Keratinocyte (primary cell): ENCODE measurements at regions not wholly inside any gene's neighbourhood (a gene's known extent, or its start where the extent isn't known, plus 50 kb on each side); places are given as distances from the start of the nearest gene placed in this dataset.

Source experiments
- DNase-seq: peaks from one replicate; pipeline ENCODE4 v3.0.0-alpha.2; 2011; ENCODE audit warnings: low read depth, missing footprints, low spot score
- FAIRE-seq: peaks from 2 replicates; lab custom pipeline; 2011; peaks lifted over from hg19 to GRCh38; lab: Jason Lieb, UNC
- H2AFZ ChIP-seq: 2 replicates; pipeline ENCODE4 v1.6.0; 2012; ENCODE audit warnings: low read length, control low read depth, inconsistent platforms; ENCODE audit not compliant: control insufficient read depth
- H3K27ac ChIP-seq: 2 replicates; pipeline ENCODE4 v1.5.1; 2011; ENCODE audit warnings: low read length; ENCODE audit not compliant: control insufficient read depth, insufficient read depth
- H3K27me3 ChIP-seq: 3 replicates; pipeline ENCODE4 v1.6.0; 2011; ENCODE audit warnings: low read length; ENCODE audit not compliant: control insufficient read depth, insufficient read depth; ENCODE audit errors: extremely low read depth
- H3K36me3 ChIP-seq, 2 experiments: 2 replicates in 1 of 2; 3 replicates in 1 of 2; pipeline ENCODE4 v1.5.1; 2011; ENCODE audit warnings: low read length in 2 of 2, mild to moderate bottlenecking in 1 of 2; ENCODE audit not compliant: control insufficient read depth in 2 of 2, insufficient read depth in 2 of 2; ENCODE audit errors: extremely low read depth in 1 of 2
- H3K4me1 ChIP-seq: 3 replicates; pipeline ENCODE4 v1.5.1; 2011; ENCODE audit warnings: low read length; ENCODE audit not compliant: control insufficient read depth, insufficient read depth; ENCODE audit errors: extremely low read depth
- H3K4me2 ChIP-seq: 3 replicates; pipeline ENCODE4 v1.6.0; 2011; ENCODE audit warnings: low read depth, low read length; ENCODE audit not compliant: control insufficient read depth, insufficient read depth; ENCODE audit errors: extremely low read depth
- H3K4me3 ChIP-seq, 3 experiments: fragments of 200-600 bp in 1 of 3; sonication (generic) in 1 of 3; 2 replicates in 2 of 3; 3 replicates in 1 of 3; pipeline ENCODE4 v1.5.1; 2011 to 2016; ENCODE audit warnings: low read length in 3 of 3, mild to moderate bottlenecking in 3 of 3, control low read depth in 2 of 3, inconsistent platforms in 1 of 3, low read depth in 1 of 3, mixed read lengths in 1 of 3, mixed run types in 1 of 3, moderate library complexity in 1 of 3; ENCODE audit not compliant: control insufficient read depth in 2 of 3, insufficient read depth in 2 of 3; ENCODE audit errors: extremely low read depth in 1 of 3
- H3K79me2 ChIP-seq: 2 replicates; pipeline ENCODE4 v1.6.0; 2012; ENCODE audit warnings: low read length; ENCODE audit not compliant: control insufficient read depth, insufficient read depth
- H3K9ac ChIP-seq: 3 replicates; pipeline ENCODE4 v1.6.0; 2011; ENCODE audit warnings: low read length; ENCODE audit not compliant: control insufficient read depth, insufficient read depth; ENCODE audit errors: extremely low read depth
- H3K9me1 ChIP-seq: 3 replicates; pipeline ENCODE4 v1.6.0; 2011; ENCODE audit warnings: low read length; ENCODE audit not compliant: control insufficient read depth, insufficient read depth; ENCODE audit errors: extremely low read depth
- H3K9me3 ChIP-seq: 2 replicates; pipeline ENCODE4 v1.5.1; 2012; ENCODE audit warnings: low read depth, low read length; ENCODE audit not compliant: control insufficient read depth
- H4K20me1 ChIP-seq: 3 replicates; pipeline ENCODE4 v1.6.0; 2011; ENCODE audit warnings: low read length; ENCODE audit not compliant: control insufficient read depth, insufficient read depth; ENCODE audit errors: extremely low read depth
- EZH2 ChIP-seq: IDR thresholded peaks from one replicate; pipeline ENCODE4 v1.6.1; 2012; ENCODE audit warnings: inconsistent platforms, mild to moderate bottlenecking, low read length, moderate library complexity
- dilution Hi-C: fragments of 300-500 bp; cut with MboI; formaldehyde crosslinking; loops from one replicate; pipeline ENCODE4 v1.7.0; 2020; ENCODE audit warnings: low sequenced_read_pairs; ENCODE audit not compliant: extremely low pct_ligation_motif_present
- TF ChIP-seq, protein P1 (sequence below), 3 experiments: IDR thresholded peaks in 1 of 3; conservative IDR thresholded peaks in 1 of 3; optimal IDR thresholded peaks in 1 of 3; 2 replicates in 2 of 3; 3 replicates in 1 of 3; pipeline versions ENCODE3 to v1.5.1; 2011; ENCODE audit warnings: low read length in 3 of 3, mild to moderate bottlenecking in 3 of 3, moderate library complexity in 2 of 3, control low read depth in 1 of 3, inconsistent platforms in 1 of 3; ENCODE audit not compliant: insufficient read depth in 2 of 3; ENCODE audit errors: extremely low read depth in 1 of 3

DNA sequence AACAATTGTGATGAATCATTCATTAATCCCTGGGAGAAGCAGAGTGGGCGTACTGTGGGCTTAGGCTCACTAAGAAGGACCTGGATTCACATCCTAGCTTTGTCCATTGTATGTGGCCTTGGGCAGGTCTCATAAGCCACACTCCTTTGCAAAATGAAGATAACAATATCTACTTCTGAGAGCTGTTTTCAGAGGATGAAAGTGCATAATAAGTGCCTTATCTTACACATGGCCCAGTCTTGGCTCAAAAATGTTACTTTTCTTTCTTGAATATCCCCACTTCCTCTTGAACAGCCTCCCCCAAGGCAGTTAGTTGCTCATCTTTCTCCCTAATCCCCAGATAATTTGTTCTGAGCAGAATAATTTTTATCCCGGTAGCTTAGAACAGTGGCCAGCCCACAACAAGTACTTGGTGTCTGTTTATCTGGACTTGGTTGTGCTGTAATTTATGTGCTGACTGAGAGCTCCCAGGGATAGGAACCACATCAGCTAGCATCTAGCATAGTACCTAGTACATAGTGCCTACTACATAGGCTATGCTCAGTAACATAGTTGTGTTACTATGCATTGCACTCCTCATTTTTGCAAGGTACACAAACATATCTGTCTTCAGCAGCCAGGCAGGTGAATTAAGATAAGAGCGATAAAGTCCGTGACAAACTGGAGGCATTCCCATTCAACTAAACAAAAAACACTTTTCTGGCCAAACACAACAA is 61.7 kb upstream of the NUDT4 start:
- H3K27ac ChIP-seq = no peak overlapping the region
- no peak for FAIRE-seq

DNA sequence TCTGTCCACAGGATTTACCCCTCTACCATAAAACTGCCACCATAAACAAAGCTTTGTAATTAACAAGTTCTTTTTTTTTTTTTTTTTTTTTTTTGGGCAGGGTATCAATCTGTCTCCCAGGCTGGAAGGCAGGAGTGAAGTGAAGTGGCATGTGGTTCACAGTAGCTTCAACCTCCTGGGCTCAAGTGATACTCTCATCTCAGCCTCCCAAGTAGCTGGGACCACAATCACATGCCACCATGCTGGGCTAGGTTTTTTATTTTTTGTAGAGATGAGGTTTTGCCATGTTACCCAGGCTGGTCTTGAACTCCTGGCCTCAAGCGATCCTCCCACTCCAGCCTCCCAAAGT is 61.1 kb upstream of the NUDT4 start:
- H3K4me1 ChIP-seq = no peaks in the 10 kb centered on the region
- H3K36me3 ChIP-seq = no peaks in the 10 kb centered on the region
- dilution Hi-C loops = no loop called here
- no peaks in the 10 kb centered on the region for H3K27me3 ChIP-seq
- no peak for TF ChIP-seq EZH2
- TF ChIP-seq, protein P1, sequence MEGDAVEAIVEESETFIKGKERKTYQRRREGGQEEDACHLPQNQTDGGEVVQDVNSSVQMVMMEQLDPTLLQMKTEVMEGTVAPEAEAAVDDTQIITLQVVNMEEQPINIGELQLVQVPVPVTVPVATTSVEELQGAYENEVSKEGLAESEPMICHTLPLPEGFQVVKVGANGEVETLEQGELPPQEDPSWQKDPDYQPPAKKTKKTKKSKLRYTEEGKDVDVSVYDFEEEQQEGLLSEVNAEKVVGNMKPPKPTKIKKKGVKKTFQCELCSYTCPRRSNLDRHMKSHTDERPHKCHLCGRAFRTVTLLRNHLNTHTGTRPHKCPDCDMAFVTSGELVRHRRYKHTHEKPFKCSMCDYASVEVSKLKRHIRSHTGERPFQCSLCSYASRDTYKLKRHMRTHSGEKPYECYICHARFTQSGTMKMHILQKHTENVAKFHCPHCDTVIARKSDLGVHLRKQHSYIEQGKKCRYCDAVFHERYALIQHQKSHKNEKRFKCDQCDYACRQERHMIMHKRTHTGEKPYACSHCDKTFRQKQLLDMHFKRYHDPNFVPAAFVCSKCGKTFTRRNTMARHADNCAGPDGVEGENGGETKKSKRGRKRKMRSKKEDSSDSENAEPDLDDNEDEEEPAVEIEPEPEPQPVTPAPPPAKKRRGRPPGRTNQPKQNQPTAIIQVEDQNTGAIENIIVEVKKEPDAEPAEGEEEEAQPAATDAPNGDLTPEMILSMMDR (optimal IDR thresholded peaks at IDR 0.05 in 1 of 3, IDR thresholded peaks at IDR 0.05 in 1 of 3, conservative IDR thresholded peaks at IDR 0.05 in 1 of 3; ENCODE audit: extremely low read depth in 1 of 3, insufficient read depth in 2 of 3, low read length in 3 of 3) = no peak
- no peaks in the 10 kb centered on the region for H3K79me2 ChIP-seq
- no peak overlapping the region for H3K27ac ChIP-seq
- no peak overlapping the region for H3K9ac ChIP-seq
- no peak overlapping the region for H3K4me2 ChIP-seq
- DNase-seq (no peak), FAIRE-seq (no peak)
- no peaks in the 10 kb centered on the region for H3K9me3 ChIP-seq
- no peaks in the 10 kb centered on the region for H4K20me1 ChIP-seq
- no peaks in the 10 kb centered on the region for H3K9me1 ChIP-seq
- H3K4me3 ChIP-seq = no peak overlapping the region
- H2AFZ ChIP-seq = no peak overlapping the region

More for the DNA sequence above, 61.7 kb upstream of the NUDT4 start:
- Histone ChIP-seq H3K79me2 (no peaks in the 10 kb centered on the region), H4K20me1 (no peaks in the 10 kb centered on the region), H3K4me3 (no peak overlapping the region), H2AFZ (no peak overlapping the region), H3K9me3 (no peaks in the 10 kb centered on the region), H3K27me3 (no peaks in the 10 kb centered on the region), H3K9me1 (no peaks in the 10 kb centered on the region), H3K4me1 (no peaks in the 10 kb centered on the region), H3K36me3 (no peaks in the 10 kb centered on the region), H3K9ac (no peak overlapping the region), H3K4me2 (no peak overlapping the region)
- no peak for DNase-seq
- dilution Hi-C loops = no loop called here
- TF ChIP-seq, protein P1 (optimal IDR thresholded peaks at IDR 0.05 in 1 of 3, IDR thresholded peaks at IDR 0.05 in 1 of 3, conservative IDR thresholded peaks at IDR 0.05 in 1 of 3; ENCODE audit: extremely low read depth in 1 of 3, insufficient read depth in 2 of 3, low read length in 3 of 3) = no peak
- TF ChIP-seq EZH2 = no peak
